ENCODE measurements at regions not wholly inside any gene's neighbourhood (a gene's known extent, or its start where the extent isn't known, plus 50 kb on each side); places are given as distances from the start of the nearest gene placed in this dataset.

DNA sequence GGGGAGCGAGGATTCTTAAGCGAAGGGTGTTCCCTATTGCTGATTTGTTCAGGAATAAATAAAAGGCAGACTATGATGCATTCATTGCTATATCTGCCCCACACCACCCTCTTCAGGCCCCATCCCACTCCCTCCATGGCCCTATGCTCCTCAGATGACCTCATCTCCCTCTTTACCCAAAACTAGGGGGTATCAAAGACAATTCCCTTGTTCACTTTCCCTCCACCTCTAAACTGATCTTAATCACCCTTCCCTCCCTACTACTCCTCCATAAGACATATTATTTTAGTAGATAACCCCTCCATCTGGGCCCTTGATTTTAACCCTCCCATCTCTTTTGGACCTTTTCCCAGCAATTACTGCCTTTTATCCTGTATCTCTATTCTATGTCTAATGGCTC is 434.9 kb upstream of the RUNX1 start:
- Histone ChIP-seq H3K27ac (ENCODE audit: low read depth in 1 of 2, low read length in 1 of 2) (no peak overlapping the region), H3K9me3 (ENCODE audit: control insufficient read depth in 4 of 4, insufficient read depth in 3 of 4, low read length in 3 of 4) (no peaks in the 10 kb centered on the region), H3K36me3 (ENCODE audit: control insufficient read depth in 4 of 4, insufficient read depth in 4 of 4, low read length in 4 of 4) (no peaks in the 10 kb centered on the region), H3K4me3 (no peak overlapping the region), H3K27me3 (ENCODE audit: control insufficient read depth in 3 of 3, insufficient read depth in 3 of 3, low read length in 2 of 3) (no peaks in the 10 kb centered on the region), H3K4me1 (ENCODE audit: control insufficient read depth in 5 of 5, insufficient read depth in 5 of 5, low read length in 5 of 5) (no peaks in the 10 kb centered on the region), H3K9ac (ENCODE audit: insufficient read depth in 1 of 2, low read length in 2 of 2) (no peak overlapping the region)
- DNase-seq (no peak), ATAC-seq (ENCODE audit: insufficient read depth, low FRiP score) (no peak)
- TF ChIP-seq, protein P1, sequence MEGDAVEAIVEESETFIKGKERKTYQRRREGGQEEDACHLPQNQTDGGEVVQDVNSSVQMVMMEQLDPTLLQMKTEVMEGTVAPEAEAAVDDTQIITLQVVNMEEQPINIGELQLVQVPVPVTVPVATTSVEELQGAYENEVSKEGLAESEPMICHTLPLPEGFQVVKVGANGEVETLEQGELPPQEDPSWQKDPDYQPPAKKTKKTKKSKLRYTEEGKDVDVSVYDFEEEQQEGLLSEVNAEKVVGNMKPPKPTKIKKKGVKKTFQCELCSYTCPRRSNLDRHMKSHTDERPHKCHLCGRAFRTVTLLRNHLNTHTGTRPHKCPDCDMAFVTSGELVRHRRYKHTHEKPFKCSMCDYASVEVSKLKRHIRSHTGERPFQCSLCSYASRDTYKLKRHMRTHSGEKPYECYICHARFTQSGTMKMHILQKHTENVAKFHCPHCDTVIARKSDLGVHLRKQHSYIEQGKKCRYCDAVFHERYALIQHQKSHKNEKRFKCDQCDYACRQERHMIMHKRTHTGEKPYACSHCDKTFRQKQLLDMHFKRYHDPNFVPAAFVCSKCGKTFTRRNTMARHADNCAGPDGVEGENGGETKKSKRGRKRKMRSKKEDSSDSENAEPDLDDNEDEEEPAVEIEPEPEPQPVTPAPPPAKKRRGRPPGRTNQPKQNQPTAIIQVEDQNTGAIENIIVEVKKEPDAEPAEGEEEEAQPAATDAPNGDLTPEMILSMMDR (IDR thresholded peaks at IDR 0.05; ENCODE audit: control extremely low read depth, extremely low read depth): no peak
- WGBS, 2 donors: 97 to 100% methylated on average over 2 of the region's 2 CpGs

DNA sequence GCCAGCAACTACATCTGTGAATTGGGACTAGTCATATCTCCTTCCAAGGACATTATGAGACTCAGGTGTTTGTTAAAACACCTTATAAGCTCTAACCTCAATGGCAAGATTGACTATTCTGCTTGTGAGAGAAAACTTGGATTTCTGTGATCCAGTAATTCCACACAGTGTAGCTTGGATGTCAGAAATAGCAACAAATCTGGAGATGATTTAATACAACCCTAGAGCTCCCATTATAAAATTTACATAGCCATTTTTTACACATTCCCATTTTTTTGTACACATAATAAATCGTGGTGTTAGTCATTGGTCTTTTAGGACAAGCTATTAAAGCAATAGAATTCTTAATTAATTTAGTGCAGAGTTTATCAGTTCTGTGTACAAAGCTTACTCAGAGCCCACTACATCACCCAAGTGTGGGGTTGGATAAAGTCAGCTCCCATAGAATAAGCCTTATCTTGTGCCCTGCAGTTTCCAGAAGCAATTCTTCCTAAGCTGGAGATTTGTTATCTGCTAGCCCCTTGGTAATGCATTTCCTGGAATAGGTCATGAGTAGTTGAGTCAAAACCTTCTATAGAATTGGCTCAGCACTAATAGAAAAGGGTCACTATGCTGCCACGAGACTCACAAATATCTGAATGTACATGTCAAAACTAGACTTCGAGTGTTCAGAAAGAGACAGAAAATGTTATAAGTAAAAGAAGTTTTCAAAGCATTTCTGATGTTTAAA is 434.0 kb upstream of the RUNX1 start:
- no peak for ATAC-seq (ENCODE audit: insufficient read depth, low FRiP score)

DNA sequence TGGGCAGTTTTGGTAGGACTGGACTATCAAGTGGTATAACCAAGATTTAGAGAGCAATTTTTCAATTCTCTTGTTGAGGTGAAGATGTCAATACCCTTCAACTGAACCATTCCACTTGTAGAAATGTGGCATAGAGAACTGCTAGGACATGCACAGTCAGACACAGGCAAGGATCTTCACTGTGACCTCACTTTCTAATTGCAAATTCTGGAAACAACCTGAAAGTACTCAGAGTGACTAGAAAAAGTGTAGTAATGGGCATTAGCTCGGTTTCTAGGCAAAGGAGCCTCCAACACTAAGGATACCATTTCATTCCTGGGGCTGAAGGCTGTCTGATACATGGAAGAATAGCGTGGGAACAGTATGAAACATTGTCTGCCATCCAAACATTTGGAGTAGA is 433.0 kb upstream of the RUNX1 start:
- TF ChIP-seq, protein P1 (IDR thresholded peaks at IDR 0.05; ENCODE audit: control extremely low read depth, extremely low read depth): no peak
- no peak for ATAC-seq (ENCODE audit: insufficient read depth, low FRiP score)
- no peaks in the 10 kb centered on the region for H3K36me3 ChIP-seq (ENCODE audit: control insufficient read depth in 4 of 4, insufficient read depth in 4 of 4, low read length in 4 of 4)
- no peak overlapping the region for H3K9ac ChIP-seq (ENCODE audit: insufficient read depth in 1 of 2, low read length in 2 of 2)
- no peaks in the 10 kb centered on the region for H3K9me3 ChIP-seq (ENCODE audit: control insufficient read depth in 4 of 4, insufficient read depth in 3 of 4, low read length in 3 of 4)
- no peak overlapping the region for H3K4me3 ChIP-seq
- no peaks in the 10 kb centered on the region for H3K27me3 ChIP-seq (ENCODE audit: control insufficient read depth in 3 of 3, insufficient read depth in 3 of 3, low read length in 2 of 3)
- H3K27ac ChIP-seq (ENCODE audit: low read depth in 1 of 2, low read length in 1 of 2): no peak overlapping the region
- DNase-seq: no peak
- WGBS, 2 donors: 72 to 87% methylated on average over 2 of the region's 2 CpGs
- H3K4me1 ChIP-seq (ENCODE audit: control insufficient read depth in 5 of 5, insufficient read depth in 5 of 5, low read length in 5 of 5): no peaks in the 10 kb centered on the region

More for the DNA sequence above, 434.0 kb upstream of the RUNX1 start:
- no peak for DNase-seq
- TF ChIP-seq, protein P1 (IDR thresholded peaks at IDR 0.05; ENCODE audit: control extremely low read depth, extremely low read depth): no peak
- H3K9me3 ChIP-seq (ENCODE audit: control insufficient read depth in 4 of 4, insufficient read depth in 3 of 4, low read length in 3 of 4): no peaks in the 10 kb centered on the region
- H3K4me3 ChIP-seq: no peak overlapping the region
- no peaks in the 10 kb centered on the region for H3K27me3 ChIP-seq (ENCODE audit: control insufficient read depth in 3 of 3, insufficient read depth in 3 of 3, low read length in 2 of 3)
- H3K4me1 ChIP-seq (ENCODE audit: control insufficient read depth in 5 of 5, insufficient read depth in 5 of 5, low read length in 5 of 5): no peaks in the 10 kb centered on the region
- no peaks in the 10 kb centered on the region for H3K36me3 ChIP-seq (ENCODE audit: control insufficient read depth in 4 of 4, insufficient read depth in 4 of 4, low read length in 4 of 4)
- H3K27ac ChIP-seq (ENCODE audit: low read depth in 1 of 2, low read length in 1 of 2): no peak overlapping the region
- no peak overlapping the region for H3K9ac ChIP-seq (ENCODE audit: insufficient read depth in 1 of 2, low read length in 2 of 2)
- 62 to 76% methylated on average over 3 of the region's 3 CpGs for WGBS, 2 donors

DNA sequence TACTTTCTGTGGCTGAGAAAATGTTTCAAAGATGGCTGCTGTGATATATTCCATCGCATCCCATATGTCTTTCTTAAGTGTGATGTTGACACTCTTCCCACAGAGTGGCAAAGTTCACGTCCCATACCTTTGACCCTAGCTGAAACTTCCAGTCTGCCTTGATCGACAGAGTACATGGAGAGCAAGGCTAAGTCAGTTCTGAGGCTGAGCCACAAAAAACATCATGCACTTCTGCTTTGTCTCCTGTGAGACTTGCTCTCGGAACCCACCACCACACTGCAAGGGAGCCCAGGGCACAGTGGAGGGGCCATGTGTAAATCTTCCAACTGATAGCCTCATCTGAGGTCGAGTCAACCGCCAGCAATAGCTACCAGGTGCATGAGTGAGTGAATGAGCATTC is 431.9 kb upstream of the RUNX1 start:
- Histone ChIP-seq H3K9ac (ENCODE audit: insufficient read depth in 1 of 2, low read length in 2 of 2) (no peak overlapping the region), H3K4me1 (ENCODE audit: control insufficient read depth in 5 of 5, insufficient read depth in 5 of 5, low read length in 5 of 5) (peaks cover 0 to under 1% (median 0%) of the 10 kb centered on the region in 5 donors), H3K36me3 (ENCODE audit: control insufficient read depth in 4 of 4, insufficient read depth in 4 of 4, low read length in 4 of 4) (no peaks in the 10 kb centered on the region), H3K4me3 (no peak overlapping the region), H3K27me3 (ENCODE audit: control insufficient read depth in 3 of 3, insufficient read depth in 3 of 3, low read length in 2 of 3) (no peaks in the 10 kb centered on the region), H3K27ac (ENCODE audit: low read depth in 1 of 2, low read length in 1 of 2) (no peak overlapping the region), H3K9me3 (ENCODE audit: control insufficient read depth in 4 of 4, insufficient read depth in 3 of 4, low read length in 3 of 4) (no peaks in the 10 kb centered on the region)
- TF ChIP-seq, protein P1 (IDR thresholded peaks at IDR 0.05; ENCODE audit: control extremely low read depth, extremely low read depth): no peak
- 86 to 91% methylated on average over 6 of the region's 6 CpGs for WGBS, 2 donors
- no peak for ATAC-seq (ENCODE audit: insufficient read depth, low FRiP score)
- no peak for DNase-seq
